CD14-positive monocyte (primary cell): ENCODE measurements at regions not wholly inside any gene's neighbourhood (a gene's known extent, or its start where the extent isn't known, plus 50 kb on each side); places are given as distances from the start of the nearest gene placed in this dataset.

ENCODE experiments used
- DNase-seq, 3 donors: peaks; one replicate each; pipeline ENCODE4 v3.0.0-alpha.2; 2011 to 2022
- H2AFZ ChIP-seq: 2 replicates; pipeline ENCODE4 v1.6.0; 2012; ENCODE audit warnings: mild to moderate bottlenecking, low read depth, low read length, inconsistent platforms; ENCODE audit not compliant: insufficient read depth, poor library complexity, severe bottlenecking
- H3K27ac ChIP-seq, 2 donors: 1 replicate in 1 of 2; 2 replicates in 1 of 2; pipeline ENCODE4 v1.5.1; 2012 to 2013; ENCODE audit warnings: low read length in 2 of 2, control low read depth in 1 of 2, inconsistent platforms in 1 of 2, low read depth in 1 of 2, mild to moderate bottlenecking in 1 of 2
- H3K27me3 ChIP-seq, 2 donors: one replicate each; pipeline versions ENCODE4 v1.6.0 to v1.6.1; 2011 to 2013; ENCODE audit warnings: low read length in 2 of 2; ENCODE audit not compliant: control insufficient read depth in 2 of 2, insufficient read depth in 2 of 2
- H3K36me3 ChIP-seq, 2 donors: replicated peaks in 1 of 2; 1 replicate in 1 of 2; 2 replicates in 1 of 2; pipeline versions ENCODE4 v1.5.1 to v1.6.1; 2012 to 2013; ENCODE audit warnings: low read length in 2 of 2, control low read depth in 1 of 2, inconsistent platforms in 1 of 2, mild to moderate bottlenecking in 1 of 2; ENCODE audit not compliant: insufficient read depth in 2 of 2, control insufficient read depth in 1 of 2
- H3K4me1 ChIP-seq, 2 donors: 1 replicate in 1 of 2; 2 replicates in 1 of 2; pipeline versions ENCODE4 v1.5.1 to v1.6.1; 2012 to 2013; ENCODE audit warnings: low read length in 2 of 2, control low read depth in 1 of 2, inconsistent platforms in 1 of 2, mild to moderate bottlenecking in 1 of 2, moderate library complexity in 1 of 2; ENCODE audit not compliant: insufficient read depth in 2 of 2, control insufficient read depth in 1 of 2
- H3K4me2 ChIP-seq: replicated peaks from 2 replicates; pipeline ENCODE3; 2012; ENCODE audit warnings: low read length, moderate library complexity, mild to moderate bottlenecking; ENCODE audit not compliant: poor library complexity, severe bottlenecking; ENCODE audit errors: extremely low read depth
- H3K4me3 ChIP-seq, 3 experiments: fragments of 200-600 bp in 1 of 3; sonication (generic) in 1 of 3; replicated peaks in 1 of 3; 1 replicate in 2 of 3; 2 replicates in 1 of 3; pipeline ENCODE4 v1.5.1; 2011 to 2013; ENCODE audit warnings: low read length in 3 of 3, mild to moderate bottlenecking in 3 of 3, control low read depth in 2 of 3, low read depth in 2 of 3, inconsistent platforms in 1 of 3, moderate library complexity in 1 of 3
- H3K79me2 ChIP-seq: 2 replicates; pipeline ENCODE4 v1.6.0; 2012; ENCODE audit warnings: mild to moderate bottlenecking, control low read depth, inconsistent platforms, low read length, moderate library complexity; ENCODE audit not compliant: insufficient read depth
- H3K9ac ChIP-seq: 2 replicates; pipeline ENCODE4 v1.6.0; 2017; ENCODE audit warnings: low read length, mild to moderate bottlenecking; ENCODE audit not compliant: insufficient read depth, poor library complexity, severe bottlenecking
- H3K9me3 ChIP-seq, 2 donors: replicated peaks in 1 of 2; 1 replicate in 1 of 2; 2 replicates in 1 of 2; pipeline versions ENCODE4 v1.5.1 to v1.6.1; 2012 to 2013; ENCODE audit warnings: low read length in 2 of 2, control low read depth in 1 of 2; ENCODE audit not compliant: control insufficient read depth in 1 of 2, insufficient read depth in 1 of 2
- H4K20me1 ChIP-seq: 2 replicates; pipeline ENCODE4 v1.6.0; 2012; ENCODE audit warnings: mild to moderate bottlenecking, low read length, control low read depth, moderate library complexity; ENCODE audit not compliant: insufficient read depth
- H3K27ac Mint-ChIP-seq, 7 donors: one replicate each; pipeline ENCODE4 v1.8.0; 2020; ENCODE audit warnings: mild to moderate bottlenecking in 7 of 7, mixed read lengths in 7 of 7, moderate library complexity in 6 of 7, inconsistent platforms in 2 of 7
- H3K27me3 Mint-ChIP-seq, 3 donors: one replicate each; pipeline ENCODE4 v1.8.0; 2021 to 2022; ENCODE audit warnings: low read depth in 3 of 3, mild to moderate bottlenecking in 3 of 3, mixed read lengths in 3 of 3, moderate library complexity in 3 of 3, inconsistent platforms in 1 of 3
- H3K36me3 Mint-ChIP-seq, 2 donors: one replicate each; pipeline ENCODE4 v1.8.0; 2020; ENCODE audit warnings: mixed read lengths in 2 of 2, inconsistent platforms in 1 of 2, mild to moderate bottlenecking in 1 of 2
- H3K4me1 Mint-ChIP-seq: one replicate; pipeline ENCODE4 v1.8.0; 2020; ENCODE audit warnings: mild to moderate bottlenecking, mixed read lengths
- H3K4me3 Mint-ChIP-seq, 2 donors: one replicate each; pipeline ENCODE4 v1.8.0; 2020; ENCODE audit warnings: mild to moderate bottlenecking in 2 of 2, mixed read lengths in 2 of 2, moderate library complexity in 1 of 2
- H3K9me3 Mint-ChIP-seq, 7 donors: one replicate each; pipeline ENCODE4 v1.8.0; 2020 to 2022; ENCODE audit warnings: mixed read lengths in 7 of 7, mild to moderate bottlenecking in 6 of 7, moderate library complexity in 6 of 7, inconsistent platforms in 2 of 7
- WGBS: methylation state at CpG from one replicate; pipeline ENCODE4 v1.1.5; 2013; ENCODE audit warnings: missing lambda C conversion rate; ENCODE audit not compliant: insufficient coverage; 5-methylcytosine and 5-hydroxymethylcytosine counted together
- intact Hi-C, 2 donors: fragments of 100-400 bp; cut with micrococcal nuclease; formaldehyde crosslinking; loops; one replicate each; pipeline versions ENCODE4 v1.15.0 to v1.15.1; 2023
- TF ChIP-seq, protein P1 (sequence below): fragments of 200-600 bp; IDR thresholded peaks from one replicate; pipeline ENCODE4 v1.8.0; 2022; ENCODE audit warnings: antibody characterized with exemption, mild to moderate bottlenecking

- Histone ChIP-seq H4K20me1 (no peaks in the 10 kb centered on the region), H3K9me3 (no peaks in the 10 kb centered on the region), H3K27me3 (no peaks in the 10 kb centered on the region), H3K79me2 (no peaks in the 10 kb centered on the region), H3K4me1 (no peaks in the 10 kb centered on the region), H3K4me2 (no peak overlapping the region), H3K9ac (no peak overlapping the region), H2AFZ (no peak overlapping the region), H3K4me3 (no peak overlapping the region), H3K36me3 (no peaks in the 10 kb centered on the region), H3K27ac (no peak overlapping the region)
- no peaks in the 10 kb centered on the region for H3K36me3 Mint-ChIP-seq
- WGBS = 75% methylated on average over 3 of the region's 3 CpGs
- intact Hi-C loops = no loop called here
- H3K27me3 Mint-ChIP-seq = peaks cover 0 to 2% (median 0%) of the 10 kb centered on the region in 3 donors
- H3K4me3 Mint-ChIP-seq = no peak overlapping the region
- TF ChIP-seq, protein P1, sequence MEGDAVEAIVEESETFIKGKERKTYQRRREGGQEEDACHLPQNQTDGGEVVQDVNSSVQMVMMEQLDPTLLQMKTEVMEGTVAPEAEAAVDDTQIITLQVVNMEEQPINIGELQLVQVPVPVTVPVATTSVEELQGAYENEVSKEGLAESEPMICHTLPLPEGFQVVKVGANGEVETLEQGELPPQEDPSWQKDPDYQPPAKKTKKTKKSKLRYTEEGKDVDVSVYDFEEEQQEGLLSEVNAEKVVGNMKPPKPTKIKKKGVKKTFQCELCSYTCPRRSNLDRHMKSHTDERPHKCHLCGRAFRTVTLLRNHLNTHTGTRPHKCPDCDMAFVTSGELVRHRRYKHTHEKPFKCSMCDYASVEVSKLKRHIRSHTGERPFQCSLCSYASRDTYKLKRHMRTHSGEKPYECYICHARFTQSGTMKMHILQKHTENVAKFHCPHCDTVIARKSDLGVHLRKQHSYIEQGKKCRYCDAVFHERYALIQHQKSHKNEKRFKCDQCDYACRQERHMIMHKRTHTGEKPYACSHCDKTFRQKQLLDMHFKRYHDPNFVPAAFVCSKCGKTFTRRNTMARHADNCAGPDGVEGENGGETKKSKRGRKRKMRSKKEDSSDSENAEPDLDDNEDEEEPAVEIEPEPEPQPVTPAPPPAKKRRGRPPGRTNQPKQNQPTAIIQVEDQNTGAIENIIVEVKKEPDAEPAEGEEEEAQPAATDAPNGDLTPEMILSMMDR = no peak
- H3K4me1 Mint-ChIP-seq = no peaks in the 10 kb centered on the region
- H3K9me3 Mint-ChIP-seq = peaks cover 0 to 4% (median 1%) of the 10 kb centered on the region in 7 donors
- DNase-seq = no peak
- H3K27ac Mint-ChIP-seq = no peak overlapping the region
Measured at GRCh38 chr9:18136354-18136994, 337.5 kb upstream of the ADAMTSL1 start.

DNA sequence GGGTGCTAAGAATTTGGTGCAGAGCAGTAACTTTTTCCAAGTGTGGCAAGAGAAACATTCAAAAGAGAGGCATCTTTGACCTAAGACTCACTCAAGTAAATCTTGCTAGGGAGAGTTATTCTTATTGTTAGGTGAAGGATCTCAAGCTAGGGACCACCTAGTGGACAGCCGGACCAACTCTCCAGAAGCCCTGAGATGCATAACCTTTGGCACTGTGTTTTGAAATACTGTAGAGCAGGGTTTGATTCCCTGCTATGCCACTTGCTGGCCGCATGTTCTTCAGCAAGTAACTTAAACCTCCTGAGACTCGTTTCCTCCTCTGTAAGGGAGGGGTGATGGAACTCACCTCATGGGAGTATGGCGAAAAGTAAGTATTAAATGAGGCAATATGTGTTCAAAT, 336.1 kb upstream of the ADAMTSL1 start:
- no peak overlapping the region for H3K4me3 Mint-ChIP-seq
- H3K27me3 Mint-ChIP-seq = peaks cover 0 to 2% (median 0%) of the 10 kb centered on the region in 3 donors
- Histone ChIP-seq H3K36me3 (no peaks in the 10 kb centered on the region), H2AFZ (no peak overlapping the region), H4K20me1 (no peaks in the 10 kb centered on the region), H3K79me2 (no peaks in the 10 kb centered on the region), H3K4me3 (no peak overlapping the region), H3K27me3 (no peaks in the 10 kb centered on the region), H3K4me2 (no peak overlapping the region), H3K9me3 (no peaks in the 10 kb centered on the region), H3K27ac (no peak overlapping the region), H3K9ac (no peak overlapping the region), H3K4me1 (no peaks in the 10 kb centered on the region)
- H3K36me3 Mint-ChIP-seq = no peaks in the 10 kb centered on the region
- H3K4me1 Mint-ChIP-seq = no peaks in the 10 kb centered on the region
- no peak overlapping the region for H3K27ac Mint-ChIP-seq
- peaks cover 0 to 6% (median 0%) of the 10 kb centered on the region in 7 donors for H3K9me3 Mint-ChIP-seq
- WGBS = no CpG with 5 or more reads among the region's 4 CpGs
- TF ChIP-seq, protein P1 = no peak
- intact Hi-C loops = no loop called here
- DNase-seq = no peak
